WTC11 (cell line): ENCODE measurements at regions not wholly inside any gene's neighbourhood (a gene's known extent, or its start where the extent isn't known, plus 50 kb on each side); places are given as distances from the start of the nearest gene placed in this dataset.

ENCODE experiments used
- CREB1 ChIP-seq: sonication (generic); formaldehyde crosslinking; IDR thresholded peaks from 2 replicates; pipeline ENCODE4 v1.8.0; 2023; ENCODE audit warnings: mild to moderate bottlenecking, missing genetic modification reagents
- FOXJ3 ChIP-seq: sonication (generic); formaldehyde crosslinking; IDR thresholded peaks from 2 replicates; pipeline ENCODE4 v1.9.0; 2021; ENCODE audit warnings: missing genetic modification reagents, mild to moderate bottlenecking, borderline replicate concordance
- HMGA2 ChIP-seq: fragments of 250-450 bp; sonication (Bioruptor Pico); IDR thresholded peaks from 2 replicates; pipeline ENCODE4 v1.4.0; 2021; ENCODE audit warnings: mild to moderate bottlenecking, moderate library complexity
- JUN ChIP-seq: sonication (generic); formaldehyde crosslinking; IDR thresholded peaks from 2 replicates; pipeline ENCODE4 v1.8.0; 2023; ENCODE audit warnings: mild to moderate bottlenecking, missing genetic modification reagents
- SP1 ChIP-seq: sonication (generic); formaldehyde crosslinking; conservative IDR thresholded peaks from 2 replicates; pipeline ENCODE4 v1.8.1; 2022; ENCODE audit warnings: missing genetic modification reagents
- TP53 ChIP-seq: sonication (generic); formaldehyde crosslinking; IDR thresholded peaks from 2 replicates; pipeline ENCODE4 v1.8.1; 2023; ENCODE audit warnings: mild to moderate bottlenecking, missing genetic modification reagents
- ZNF263 ChIP-seq: sonication (generic); formaldehyde crosslinking; IDR thresholded peaks from 2 replicates; pipeline ENCODE4 v1.8.1; 2022; ENCODE audit warnings: low read depth, mild to moderate bottlenecking, moderate library complexity, missing genetic modification reagents
- TF ChIP-seq, protein P1 (sequence below): fragments of 200-600 bp; IDR thresholded peaks from 2 replicates; pipeline ENCODE4 v1.8.0; 2022; ENCODE audit warnings: antibody characterized with exemption
- TF ChIP-seq, protein P2 (sequence below): sonication (generic); formaldehyde crosslinking; IDR thresholded peaks from 2 replicates; pipeline ENCODE4 v1.8.1; 2022; ENCODE audit warnings: low read depth, mild to moderate bottlenecking, moderate library complexity, missing genetic modification reagents, borderline replicate concordance
- TF ChIP-seq, protein P3 (sequence below): sonication (generic); formaldehyde crosslinking; IDR thresholded peaks from 2 replicates; pipeline ENCODE4 v1.8.0; 2023; ENCODE audit warnings: missing genetic modification reagents

DNA sequence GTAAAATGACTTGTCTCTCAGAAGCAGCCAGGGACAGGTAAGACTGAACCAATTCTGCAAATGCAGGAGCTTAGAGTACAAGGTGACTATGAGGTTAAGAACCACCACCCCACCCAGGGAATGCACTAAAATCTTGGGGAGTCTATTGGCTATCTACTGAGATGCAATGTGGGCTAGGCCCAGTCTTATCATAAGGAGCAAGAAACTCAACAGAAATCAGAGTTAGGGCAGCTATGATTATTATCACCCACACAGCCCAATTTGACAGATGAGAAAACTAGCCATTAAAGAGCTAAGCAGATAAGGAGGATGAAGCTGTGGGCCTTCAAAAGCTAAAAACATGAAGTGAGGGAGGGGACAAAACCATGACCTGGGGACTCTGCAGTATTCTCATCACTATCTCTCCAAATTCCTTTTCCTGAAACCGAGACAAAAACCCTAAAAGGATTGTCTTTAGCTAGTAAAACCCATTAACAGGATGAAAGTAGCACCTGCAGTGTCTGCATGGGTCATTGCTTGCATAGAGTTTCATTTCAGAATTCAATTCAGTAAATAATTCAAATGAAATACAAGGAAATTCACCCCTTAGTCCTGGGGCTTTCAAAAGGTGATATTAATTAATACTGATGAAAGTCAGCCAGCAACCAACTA lies 68.8 kb upstream of the USP47 start:
- TF ChIP-seq JUN (CRISPR knock-in tag) (no peak), FOXJ3 (CRISPR knock-in tag) (no peak), HMGA2 (no peak), TP53 (CRISPR knock-in tag) (no peak), SP1 (CRISPR knock-in tag) (no peak), CREB1 (no peak), ZNF263 (CRISPR knock-in tag) (no peak)
- TF ChIP-seq, protein P1, sequence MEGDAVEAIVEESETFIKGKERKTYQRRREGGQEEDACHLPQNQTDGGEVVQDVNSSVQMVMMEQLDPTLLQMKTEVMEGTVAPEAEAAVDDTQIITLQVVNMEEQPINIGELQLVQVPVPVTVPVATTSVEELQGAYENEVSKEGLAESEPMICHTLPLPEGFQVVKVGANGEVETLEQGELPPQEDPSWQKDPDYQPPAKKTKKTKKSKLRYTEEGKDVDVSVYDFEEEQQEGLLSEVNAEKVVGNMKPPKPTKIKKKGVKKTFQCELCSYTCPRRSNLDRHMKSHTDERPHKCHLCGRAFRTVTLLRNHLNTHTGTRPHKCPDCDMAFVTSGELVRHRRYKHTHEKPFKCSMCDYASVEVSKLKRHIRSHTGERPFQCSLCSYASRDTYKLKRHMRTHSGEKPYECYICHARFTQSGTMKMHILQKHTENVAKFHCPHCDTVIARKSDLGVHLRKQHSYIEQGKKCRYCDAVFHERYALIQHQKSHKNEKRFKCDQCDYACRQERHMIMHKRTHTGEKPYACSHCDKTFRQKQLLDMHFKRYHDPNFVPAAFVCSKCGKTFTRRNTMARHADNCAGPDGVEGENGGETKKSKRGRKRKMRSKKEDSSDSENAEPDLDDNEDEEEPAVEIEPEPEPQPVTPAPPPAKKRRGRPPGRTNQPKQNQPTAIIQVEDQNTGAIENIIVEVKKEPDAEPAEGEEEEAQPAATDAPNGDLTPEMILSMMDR, result no peak
- TF ChIP-seq, protein P2, sequence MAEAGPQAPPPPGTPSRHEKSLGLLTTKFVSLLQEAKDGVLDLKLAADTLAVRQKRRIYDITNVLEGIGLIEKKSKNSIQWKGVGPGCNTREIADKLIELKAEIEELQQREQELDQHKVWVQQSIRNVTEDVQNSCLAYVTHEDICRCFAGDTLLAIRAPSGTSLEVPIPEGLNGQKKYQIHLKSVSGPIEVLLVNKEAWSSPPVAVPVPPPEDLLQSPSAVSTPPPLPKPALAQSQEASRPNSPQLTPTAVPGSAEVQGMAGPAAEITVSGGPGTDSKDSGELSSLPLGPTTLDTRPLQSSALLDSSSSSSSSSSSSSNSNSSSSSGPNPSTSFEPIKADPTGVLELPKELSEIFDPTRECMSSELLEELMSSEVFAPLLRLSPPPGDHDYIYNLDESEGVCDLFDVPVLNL (CRISPR knock-in tag), result no peak
- TF ChIP-seq, protein P3, sequence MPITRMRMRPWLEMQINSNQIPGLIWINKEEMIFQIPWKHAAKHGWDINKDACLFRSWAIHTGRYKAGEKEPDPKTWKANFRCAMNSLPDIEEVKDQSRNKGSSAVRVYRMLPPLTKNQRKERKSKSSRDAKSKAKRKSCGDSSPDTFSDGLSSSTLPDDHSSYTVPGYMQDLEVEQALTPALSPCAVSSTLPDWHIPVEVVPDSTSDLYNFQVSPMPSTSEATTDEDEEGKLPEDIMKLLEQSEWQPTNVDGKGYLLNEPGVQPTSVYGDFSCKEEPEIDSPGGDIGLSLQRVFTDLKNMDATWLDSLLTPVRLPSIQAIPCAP (CRISPR knock-in tag), result no peak
